ENCODE measurements at regions not wholly inside any gene's neighbourhood (a gene's known extent, or its start where the extent isn't known, plus 50 kb on each side); places are given as distances from the start of the nearest gene placed in this dataset.
"Not testable (repeated sequence)": the region's sequence is repeated elsewhere in the genome, so short reads cannot be mapped to it uniquely, and the experiment has no call there.

- H3K36me3 Mint-ChIP-seq (ENCODE audit: low read depth), result no peaks in the 10 kb centered on the region
- H3K4me3 Mint-ChIP-seq, result no peak overlapping the region
- ChIA-PET CTCF (no interaction called here), POLR2A (no interaction called here)
- H3K27me3 Mint-ChIP-seq, result no peaks in the 10 kb centered on the region
- no peaks in the 10 kb centered on the region for H3K4me1 Mint-ChIP-seq
- no peak overlapping the region for H3K27ac Mint-ChIP-seq
- DNase-seq, result no peak
- peaks cover under 1% of the 10 kb centered on the region for H3K9me3 Mint-ChIP-seq
Observed at GRCh38 chr22:27594020-27594419, 207.5 kb downstream of the MN1 start.

DNA sequence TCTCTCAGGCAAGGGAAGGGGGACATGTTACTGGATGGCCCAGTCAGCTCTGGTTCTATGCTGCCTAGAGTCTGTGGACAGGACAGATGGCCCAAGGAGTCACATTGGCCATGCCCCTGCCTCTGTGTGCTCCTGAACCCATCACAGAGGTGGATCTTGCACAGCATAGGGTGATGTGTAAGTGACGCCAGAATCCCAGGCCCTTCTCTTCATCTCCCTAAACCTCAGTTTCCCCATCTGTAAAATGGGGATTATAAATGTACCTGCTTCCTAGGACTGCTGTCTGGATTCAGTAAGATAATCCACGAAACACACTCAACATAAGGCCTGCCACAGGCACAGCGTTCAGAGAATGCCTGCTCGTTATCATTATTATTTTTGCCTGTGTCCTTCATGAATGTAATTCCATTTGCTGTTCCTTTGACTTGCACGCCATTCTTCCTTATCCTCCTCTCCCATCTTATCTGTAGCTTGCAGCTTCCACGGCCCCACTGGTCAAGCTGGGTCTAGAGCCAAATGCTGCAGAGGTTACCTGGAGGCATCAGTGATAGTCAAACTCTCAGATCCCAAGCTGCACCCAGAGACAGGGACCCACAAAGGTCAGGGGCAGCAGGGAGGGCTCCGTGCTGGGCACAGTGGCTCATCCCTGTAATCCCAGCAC lies 207.0 kb downstream of the MN1 start:
- ChIA-PET POLR2A (no interaction called here), CTCF (no interaction called here)
- Mint-ChIP-seq H3K27me3 (no peaks in the 10 kb centered on the region), H3K9me3 (no peaks in the 10 kb centered on the region), H3K4me1 (no peaks in the 10 kb centered on the region), H3K36me3 (ENCODE audit: low read depth) (no peaks in the 10 kb centered on the region), H3K27ac (no peak overlapping the region), H3K4me3 (no peak overlapping the region)
- DNase-seq, result no peak

DNA sequence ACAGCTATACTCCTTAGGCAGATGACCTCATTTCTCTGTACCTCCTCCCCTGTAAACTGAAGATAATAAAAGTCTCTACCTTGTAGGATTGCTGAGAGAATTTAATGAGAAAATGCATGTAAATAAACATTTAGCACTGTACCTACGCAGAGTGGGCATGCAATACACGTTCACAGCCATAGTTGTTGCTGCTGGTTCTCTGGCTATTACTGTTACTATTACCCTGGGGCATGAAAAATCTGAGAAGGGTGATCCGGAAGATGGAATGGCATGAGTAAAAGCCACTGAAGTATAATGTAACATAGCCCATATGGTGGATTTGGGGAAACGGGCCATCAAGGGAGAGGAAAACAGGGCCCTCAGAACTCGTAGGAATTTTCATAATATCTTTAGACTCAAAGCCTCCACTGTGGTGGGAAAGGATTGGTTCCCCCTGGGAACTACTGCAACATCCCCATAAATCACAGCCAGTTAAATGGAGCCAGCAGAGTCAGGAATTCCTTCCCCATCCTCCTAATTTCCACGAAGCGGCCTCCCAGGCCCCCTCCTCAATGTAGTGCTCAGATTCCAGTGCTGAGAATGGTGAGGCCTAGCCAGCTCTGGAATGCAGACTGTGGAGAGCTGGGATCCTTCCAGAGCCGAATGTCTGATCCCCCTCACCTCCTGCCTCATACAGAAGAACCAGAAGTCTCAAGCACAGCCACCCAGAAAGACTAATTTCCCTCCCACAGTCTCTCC lies 205.3 kb downstream of the MN1 start:
- Mint-ChIP-seq H3K36me3 (ENCODE audit: low read depth) (no peaks in the 10 kb centered on the region), H3K4me1 (no peaks in the 10 kb centered on the region), H3K4me3 (no peak overlapping the region), H3K9me3 (no peaks in the 10 kb centered on the region), H3K27ac (no peak overlapping the region), H3K27me3 (no peaks in the 10 kb centered on the region)
- CTCF ChIA-PET, result interaction anchor here (0.5 kb wide), 1 partner anchor 192 kb away, joined by 5 read pairs; no protein-coding TSS in a partner anchor
- no peak for DNase-seq
- POLR2A ChIA-PET, result no interaction called here

- no peaks in the 10 kb centered on the region for H3K27me3 Mint-ChIP-seq
- no peaks in the 10 kb centered on the region for H3K9me3 Mint-ChIP-seq
- POLR2A ChIA-PET, result no interaction called here
- H3K4me1 Mint-ChIP-seq, result no peaks in the 10 kb centered on the region
- H3K27ac Mint-ChIP-seq, result no peak overlapping the region
- no peaks in the 10 kb centered on the region for H3K36me3 Mint-ChIP-seq (ENCODE audit: low read depth)
- no peak for DNase-seq
- no peak overlapping the region for H3K4me3 Mint-ChIP-seq
- CTCF ChIA-PET, result no interaction called here
Observed at GRCh38 chr22:27597703-27598444, 203.7 kb downstream of the MN1 start.

DNA sequence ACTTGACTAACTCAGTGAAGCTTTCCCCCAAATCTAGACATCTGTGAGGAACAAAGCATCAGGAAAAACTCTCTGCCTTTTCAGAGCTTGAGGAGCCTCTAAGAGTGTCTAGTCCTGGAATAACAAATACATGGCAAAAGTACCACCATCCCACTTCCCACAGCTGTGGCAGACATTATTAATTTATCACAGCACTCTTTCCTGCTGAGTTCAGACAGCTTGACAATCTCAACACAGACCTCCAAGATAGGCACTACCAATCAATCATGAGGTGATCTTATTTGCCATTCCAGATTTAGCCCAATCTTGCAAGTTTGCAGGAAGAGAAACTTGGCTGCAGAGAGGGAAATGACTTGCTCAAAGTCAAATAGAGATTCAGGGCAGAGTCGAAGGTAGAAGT lies 202.8 kb downstream of the MN1 start:
- H3K36me3 Mint-ChIP-seq (ENCODE audit: low read depth), result no peaks in the 10 kb centered on the region
- no peak overlapping the region for H3K4me3 Mint-ChIP-seq
- H3K27me3 Mint-ChIP-seq, result no peaks in the 10 kb centered on the region
- no peak for DNase-seq
- no peaks in the 10 kb centered on the region for H3K4me1 Mint-ChIP-seq
- no peaks in the 10 kb centered on the region for H3K9me3 Mint-ChIP-seq
- CTCF ChIA-PET, result no interaction called here
- no peak overlapping the region for H3K27ac Mint-ChIP-seq
- POLR2A ChIA-PET, result no interaction called here

DNA sequence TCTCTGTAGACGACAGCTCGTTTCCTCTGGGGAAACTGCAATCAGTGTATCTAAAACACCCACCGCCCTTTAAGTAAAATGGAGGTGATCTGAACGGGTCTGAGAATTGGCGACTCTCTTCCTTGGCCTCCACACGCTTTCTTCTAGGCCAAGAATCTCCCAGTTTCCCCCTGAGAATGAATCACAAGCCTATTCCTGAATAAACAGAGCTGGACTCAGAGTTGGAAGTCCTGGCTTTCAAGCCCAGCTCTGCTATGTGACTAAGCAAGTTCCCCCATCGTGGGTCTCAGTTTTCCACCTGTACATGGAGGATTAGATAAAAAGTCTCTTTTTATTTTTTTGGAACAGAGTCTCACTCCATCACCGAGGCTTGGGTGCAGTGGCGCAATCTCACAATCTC lies 200.4 kb downstream of the MN1 start:
- POLR2A ChIA-PET, result no interaction called here
- no peak overlapping the region for H3K27ac Mint-ChIP-seq
- CTCF ChIA-PET, result no interaction called here
- no peaks in the 10 kb centered on the region for H3K27me3 Mint-ChIP-seq
- DNase-seq, result no peak
- no peak overlapping the region for H3K4me3 Mint-ChIP-seq
- no peaks in the 10 kb centered on the region for H3K4me1 Mint-ChIP-seq
- H3K36me3 Mint-ChIP-seq (ENCODE audit: low read depth), result no peaks in the 10 kb centered on the region
- H3K9me3 Mint-ChIP-seq, result no peaks in the 10 kb centered on the region

DNA sequence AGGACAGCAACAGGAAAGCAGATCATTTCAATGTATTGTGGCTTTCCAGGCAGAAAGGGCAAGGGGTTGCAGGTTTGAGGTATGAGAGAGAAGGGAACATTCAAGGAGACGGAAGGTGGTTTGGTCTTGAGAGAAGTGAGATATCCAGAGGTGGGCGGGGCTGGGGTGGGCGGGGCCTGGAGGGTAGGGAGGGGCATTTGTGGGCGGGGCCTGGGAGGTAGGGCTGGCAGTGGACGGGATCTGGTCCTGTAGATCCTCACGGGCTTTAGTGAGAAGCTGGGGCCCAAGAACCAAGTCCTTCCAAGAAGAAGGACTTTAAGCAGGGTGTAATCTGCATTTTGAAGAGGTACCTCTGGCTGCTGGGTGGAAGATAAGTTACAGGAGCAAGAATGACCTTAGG lies 199.2 kb downstream of the MN1 start:
- no peaks in the 10 kb centered on the region for H3K27me3 Mint-ChIP-seq
- H3K4me3 Mint-ChIP-seq, result no peak overlapping the region
- H3K27ac Mint-ChIP-seq, result no peak overlapping the region
- no peaks in the 10 kb centered on the region for H3K9me3 Mint-ChIP-seq
- CTCF ChIA-PET, result no interaction called here
- H3K4me1 Mint-ChIP-seq, result no peaks in the 10 kb centered on the region
- H3K36me3 Mint-ChIP-seq (ENCODE audit: low read depth), result no peaks in the 10 kb centered on the region
- DNase-seq, result no peak
- POLR2A ChIA-PET, result no interaction called here

- H3K4me1 Mint-ChIP-seq, result no peaks in the 10 kb centered on the region
Observed at GRCh38 chr22:27603111-27603799, 198.3 kb downstream of the MN1 start.

GRCh38 chr22:27603800-27604144 lies 197.8 kb downstream of the MN1 start:
- ChIA-PET POLR2A (no interaction called here), CTCF (no interaction called here)
- no peak overlapping the region for H3K27ac Mint-ChIP-seq
- no peaks in the 10 kb centered on the region for H3K36me3 Mint-ChIP-seq (ENCODE audit: low read depth)
- no peaks in the 10 kb centered on the region for H3K9me3 Mint-ChIP-seq
- H3K4me3 Mint-ChIP-seq, result no peak overlapping the region
- H3K4me1 Mint-ChIP-seq, result no peaks in the 10 kb centered on the region
- H3K27me3 Mint-ChIP-seq, result no peaks in the 10 kb centered on the region
- DNase-seq, result no peak

More at GRCh38 chr22:27603111-27603799, 198.3 kb downstream of the MN1 start:
- H3K4me3 Mint-ChIP-seq, result no peak overlapping the region
- ChIA-PET POLR2A (no interaction called here), CTCF (no interaction called here)
- no peaks in the 10 kb centered on the region for H3K36me3 Mint-ChIP-seq (ENCODE audit: low read depth)
- H3K27me3 Mint-ChIP-seq, result no peaks in the 10 kb centered on the region
- no peaks in the 10 kb centered on the region for H3K9me3 Mint-ChIP-seq
- no peak overlapping the region for H3K27ac Mint-ChIP-seq
- no peak for DNase-seq

- POLR2A ChIA-PET, result no interaction called here
- CTCF ChIA-PET, result no interaction called here
Observed at GRCh38 chr22:27605390-27605789, 196.2 kb downstream of the MN1 start.

GRCh38 chr22:27607750-27608149 lies 193.8 kb downstream of the MN1 start:
- H3K4me3 Mint-ChIP-seq; H3K27me3 Mint-ChIP-seq; H3K9me3 Mint-ChIP-seq; H3K36me3 Mint-ChIP-seq (ENCODE audit: low read depth); CTCF ChIA-PET; DNase-seq; H3K27ac Mint-ChIP-seq; H3K4me1 Mint-ChIP-seq: not testable (repeated sequence)
- POLR2A ChIA-PET, result interaction anchor here (1.5 kb wide), 1 partner anchor 41 kb away, joined by 3 read pairs; no protein-coding TSS in a partner anchor

More at GRCh38 chr22:27605390-27605789, 196.2 kb downstream of the MN1 start:
- H3K36me3 Mint-ChIP-seq (ENCODE audit: low read depth), result no peaks in the 10 kb centered on the region
- no peaks in the 10 kb centered on the region for H3K9me3 Mint-ChIP-seq
- no peak overlapping the region for H3K27ac Mint-ChIP-seq
- no peak overlapping the region for H3K4me3 Mint-ChIP-seq
- H3K4me1 Mint-ChIP-seq, result no peaks in the 10 kb centered on the region
- no peaks in the 10 kb centered on the region for H3K27me3 Mint-ChIP-seq
- DNase-seq, result no peak

GRCh38 chr22:27609451-27609888 lies 192.1 kb downstream of the MN1 start:
- no peaks in the 10 kb centered on the region for H3K36me3 Mint-ChIP-seq (ENCODE audit: low read depth)
- no peak overlapping the region for H3K27ac Mint-ChIP-seq
- H3K4me3 Mint-ChIP-seq, result no peak overlapping the region
- no peaks in the 10 kb centered on the region for H3K4me1 Mint-ChIP-seq
- ChIA-PET POLR2A (no interaction called here), CTCF (no interaction called here)
- DNase-seq, result no peak
- no peaks in the 10 kb centered on the region for H3K9me3 Mint-ChIP-seq
- peaks cover 11% of the 10 kb centered on the region for H3K27me3 Mint-ChIP-seq

GRCh38 chr22:27610164-27610563 lies 191.4 kb downstream of the MN1 start:
- H3K27me3 Mint-ChIP-seq, result peaks cover 16% of the 10 kb centered on the region
- H3K36me3 Mint-ChIP-seq (ENCODE audit: low read depth); H3K27ac Mint-ChIP-seq; POLR2A ChIA-PET; H3K4me3 Mint-ChIP-seq; H3K9me3 Mint-ChIP-seq; DNase-seq; H3K4me1 Mint-ChIP-seq; CTCF ChIA-PET: not testable (repeated sequence)

All from activated CD4-positive, alpha-beta memory T cell treated with anti-CD3 and anti-CD28 coated beads, Interleukin-2, amount 10 ng/mL, durations not matched to agents 7 days and 5 days (primary cell).